K562 (cell line): ENCODE measurements at regions not wholly inside any gene's neighbourhood (a gene's known extent, or its start where the extent isn't known, plus 50 kb on each side); places are given as distances from the start of the nearest gene placed in this dataset.
"Not testable (repeated sequence)": the region's sequence is repeated elsewhere in the genome, so short reads cannot be mapped to it uniquely, and the experiment has no call there.

Experiments used
- ATAC-seq: fragments of 200-7000 bp; cut with Tn5 transposase; 3 replicates; pipeline ENCODE4 v1.9.1; 2020; ENCODE audit warnings: moderate library complexity
- BruUV-seq: library from RNA; stranded (reverse); fragments of 400-500 nt; replicated peaks from 2 replicates; lab custom pipeline; 2021; lab: Mats Ljungman, UMichigan
- CTCF ChIA-PET: fragments of 300-600 bp; formaldehyde crosslinking; extraction: SDS; loops from one replicate; lab custom pipeline; 2021; ENCODE audit warnings: low intra/inter-chr PET ratio; lab: Yijun Ruan, JAX
- POLR2A ChIA-PET: fragments of 300-600, 350-650 bp; sonication (Branson Sonifier 250); formaldehyde crosslinking; extraction: SDS; loops from one replicate; lab custom pipeline; 2021; ENCODE audit warnings: antibody characterized with exemption, inconsistent platforms; lab: Yijun Ruan, JAX
- DNase-seq, 4 experiments: peaks; one replicate each; pipeline versions ENCODE4 v3.0.0 to v3.0.0-alpha.2; 2011 to 2018; ENCODE audit warnings: low spot score in 3 of 4, mixed read lengths in 3 of 4; ENCODE audit errors: extremely low read depth in 1 of 4
- FAIRE-seq: peaks from 2 replicates; lab custom pipeline; 2011; peaks lifted over from hg19 to GRCh38; lab: Jason Lieb, UNC
- H2AFZ ChIP-seq: 2 replicates; pipeline ENCODE4 v1.6.0; 2011; ENCODE audit warnings: low read depth, low read length, control low read depth, inconsistent platforms
- H3K27ac ChIP-seq: fragments of 200-600 bp; 3 replicates; pipeline ENCODE4 v1.8.0; 2011; ENCODE audit warnings: low read depth, mild to moderate bottlenecking, control low read depth, inconsistent platforms, low read length, moderate library complexity, mixed read lengths; ENCODE audit errors: extremely low read depth
- H3K27me3 ChIP-seq, 2 experiments: fragments of 300-600 bp in 1 of 2; 2 replicates in 1 of 2; 3 replicates in 1 of 2; pipeline versions ENCODE4 v1.6.0 to v1.8.0; 2011; ENCODE audit warnings: inconsistent platforms in 2 of 2, low read length in 2 of 2, mild to moderate bottlenecking in 1 of 2, mixed read lengths in 1 of 2, moderate library complexity in 1 of 2; ENCODE audit not compliant: control insufficient read depth in 2 of 2, insufficient read depth in 2 of 2
- H3K36me3 ChIP-seq: fragments of 300-600 bp; 3 replicates; pipeline ENCODE4 v1.8.0; 2011; ENCODE audit warnings: mild to moderate bottlenecking, low read length, inconsistent platforms; ENCODE audit not compliant: control insufficient read depth, insufficient read depth
- H3K4me1 ChIP-seq, 2 experiments: fragments of 200-600 bp in 1 of 2; replicated peaks in 1 of 2; 2 replicates in 1 of 2; 3 replicates in 1 of 2; pipeline versions ENCODE4 v1.5.1 to v1.8.0; 2011; ENCODE audit warnings: inconsistent platforms in 2 of 2, low read length in 2 of 2, mild to moderate bottlenecking in 1 of 2, mixed read lengths in 1 of 2, moderate library complexity in 1 of 2; ENCODE audit not compliant: control insufficient read depth in 2 of 2, insufficient read depth in 2 of 2
- H3K4me2 ChIP-seq: 2 replicates; pipeline ENCODE4 v1.6.1; 2011; ENCODE audit warnings: low read length, control low read depth, inconsistent platforms, mixed read lengths; ENCODE audit not compliant: insufficient read depth
- H3K4me3 ChIP-seq: fragments of 200-600 bp; sonication (generic), shearing (Covaris generic); 2 replicates; pipeline ENCODE4 v1.5.1; 2016; ENCODE audit warnings: control low read depth, inconsistent platforms
- H3K79me2 ChIP-seq: fragments of 200-600 bp; 3 replicates; pipeline ENCODE4 v1.8.0; 2011; ENCODE audit warnings: low read length, inconsistent platforms; ENCODE audit not compliant: control insufficient read depth, insufficient read depth
- H3K9ac ChIP-seq, 2 experiments: 2 replicates each; pipeline versions ENCODE4 v1.6.0 to v1.6.1; 2011; ENCODE audit warnings: low read depth in 2 of 2, low read length in 2 of 2, control low read depth in 1 of 2, inconsistent platforms in 1 of 2, mild to moderate bottlenecking in 1 of 2, mixed read lengths in 1 of 2; ENCODE audit not compliant: insufficient read depth in 1 of 2
- H3K9me1 ChIP-seq: one replicate; pipeline ENCODE4 v1.6.0; 2011; ENCODE audit warnings: inconsistent platforms, mild to moderate bottlenecking, low read length, moderate library complexity; ENCODE audit not compliant: control insufficient read depth, insufficient read depth
- H3K9me3 ChIP-seq: replicated peaks from 2 replicates; pipeline ENCODE4 v1.5.1; 2011; ENCODE audit warnings: low read depth, low read length, inconsistent platforms; ENCODE audit not compliant: control insufficient read depth, insufficient read depth
- H4K20me1 ChIP-seq: replicated peaks from 2 replicates; pipeline ENCODE4 v1.6.1; 2011; ENCODE audit warnings: low read length, inconsistent platforms, mixed read lengths; ENCODE audit not compliant: control insufficient read depth, insufficient read depth
- WGBS: fragments of 100-300 bp; shearing (Covaris generic); methylation state at CpG from one replicate; pipeline ENCODE4 v1.1.6; 2016; ENCODE audit warnings: low coverage, mixed read lengths; ENCODE audit not compliant: insufficient coverage; ENCODE audit errors: missing lambda C conversion rate; 5-methylcytosine and 5-hydroxymethylcytosine counted together
- in situ Hi-C: fragments of 300-500 bp; cut with MboI; formaldehyde crosslinking; loops from 4 replicates; pipeline ENCODE4 v1.15.0; 2018; ENCODE audit warnings: inconsistent platforms, mixed read lengths
- intact Hi-C: fragments of 100-400 bp; cut with micrococcal nuclease; formaldehyde crosslinking; loops from 2 replicates; pipeline ENCODE4 v1.14.2; 2022

DNA sequence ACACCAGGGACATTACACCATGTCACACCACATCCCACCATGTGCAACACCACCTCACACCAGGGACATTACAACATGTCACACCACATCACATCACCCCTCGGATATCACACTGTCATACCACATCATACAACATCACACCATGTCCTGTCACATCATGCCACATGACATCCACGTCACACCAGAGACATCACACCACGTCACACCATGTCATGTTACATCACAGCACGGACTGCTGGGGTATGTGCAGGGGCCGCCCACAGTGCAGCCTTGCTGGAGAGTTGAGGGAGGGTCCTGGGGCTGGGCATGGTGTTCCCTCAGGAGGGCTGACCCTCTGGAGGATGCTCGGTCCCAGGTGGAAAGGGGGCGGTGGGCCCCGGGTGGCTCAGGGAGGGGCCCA lies 91.4 kb downstream of the TMEM121 start:
- H2AFZ ChIP-seq, H3K27me3 ChIP-seq, H3K4me1 ChIP-seq, H3K4me3 ChIP-seq, ATAC-seq, H4K20me1 ChIP-seq, BruUV-seq, H3K4me2 ChIP-seq, FAIRE-seq, POLR2A ChIA-PET, intact Hi-C loops, H3K9me3 ChIP-seq, H3K27ac ChIP-seq, CTCF ChIA-PET, H3K9ac ChIP-seq, H3K9me1 ChIP-seq, in situ Hi-C loops, DNase-seq, H3K36me3 ChIP-seq, H3K79me2 ChIP-seq: not testable (repeated sequence)
- WGBS, result no CpG with 5 or more reads among the region's 8 CpGs

- WGBS, result 0% methylated on average over 2 of the region's 6 CpGs
- H3K27ac ChIP-seq, H4K20me1 ChIP-seq, FAIRE-seq, H3K79me2 ChIP-seq, H3K4me1 ChIP-seq, H3K9me1 ChIP-seq, DNase-seq, POLR2A ChIA-PET, H3K4me2 ChIP-seq, H3K4me3 ChIP-seq, ATAC-seq, H3K9me3 ChIP-seq, H3K27me3 ChIP-seq, BruUV-seq, H2AFZ ChIP-seq, H3K9ac ChIP-seq, CTCF ChIA-PET, intact Hi-C loops, in situ Hi-C loops, H3K36me3 ChIP-seq: not testable (repeated sequence)
Observed at GRCh38 chr14:105619324-105619723, 92.9 kb downstream of the TMEM121 start.

- WGBS, result 10% methylated on average over 8 of the region's 35 CpGs
- in situ Hi-C loops, H3K79me2 ChIP-seq, DNase-seq, H3K4me1 ChIP-seq, POLR2A ChIA-PET, H3K9me1 ChIP-seq, H4K20me1 ChIP-seq, H3K4me3 ChIP-seq, H3K36me3 ChIP-seq, H3K9ac ChIP-seq, H3K9me3 ChIP-seq, H3K27me3 ChIP-seq, FAIRE-seq, H2AFZ ChIP-seq, intact Hi-C loops, BruUV-seq, H3K4me2 ChIP-seq, CTCF ChIA-PET, ATAC-seq, H3K27ac ChIP-seq: not testable (repeated sequence)
Observed at GRCh38 chr14:105620178-105620864, 93.9 kb downstream of the TMEM121 start.

DNA sequence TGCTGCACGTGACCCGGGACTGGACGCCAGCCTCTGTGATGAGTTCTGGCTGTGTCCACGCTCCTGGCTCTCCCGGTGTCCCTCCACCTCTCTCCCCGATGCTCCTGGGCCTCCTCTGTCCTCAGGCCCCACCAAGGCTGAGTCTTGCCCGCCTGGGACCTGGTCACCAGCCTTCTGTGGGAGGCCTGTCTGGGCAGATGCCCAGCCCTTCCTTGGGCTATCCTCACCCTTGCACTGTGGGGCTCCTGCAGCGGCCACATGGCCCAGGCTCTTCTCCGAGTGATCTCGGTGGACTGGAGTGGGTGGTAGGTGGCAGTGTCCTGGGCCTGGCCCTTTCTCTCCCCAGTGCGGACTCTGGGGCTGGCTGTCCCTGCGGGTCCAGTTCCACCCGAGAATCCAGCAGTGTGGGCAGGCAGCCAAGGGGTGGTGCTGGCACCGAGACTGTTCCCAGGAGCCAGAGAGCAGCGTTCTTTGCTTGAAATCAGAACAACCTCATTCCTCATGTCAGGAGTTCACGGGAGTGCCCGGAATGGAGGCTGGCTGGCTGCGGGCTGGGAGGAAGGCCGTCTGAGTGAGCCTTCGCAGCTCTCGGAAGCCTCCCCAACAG lies 94.6 kb downstream of the TMEM121 start:
- ATAC-seq, DNase-seq, H2AFZ ChIP-seq, H3K27me3 ChIP-seq, H3K9me3 ChIP-seq, in situ Hi-C loops, H3K4me2 ChIP-seq, BruUV-seq, H3K79me2 ChIP-seq, H3K9ac ChIP-seq, intact Hi-C loops, FAIRE-seq, H3K9me1 ChIP-seq, H3K4me3 ChIP-seq, POLR2A ChIA-PET, CTCF ChIA-PET, H3K36me3 ChIP-seq, H3K27ac ChIP-seq, H3K4me1 ChIP-seq, H4K20me1 ChIP-seq: not testable (repeated sequence)
- no CpG with 5 or more reads among the region's 21 CpGs for WGBS
